ENCODE measurements at regions not wholly inside any gene's neighbourhood (a gene's known extent, or its start where the extent isn't known, plus 50 kb on each side); places are given as distances from the start of the nearest gene placed in this dataset.

DNA sequence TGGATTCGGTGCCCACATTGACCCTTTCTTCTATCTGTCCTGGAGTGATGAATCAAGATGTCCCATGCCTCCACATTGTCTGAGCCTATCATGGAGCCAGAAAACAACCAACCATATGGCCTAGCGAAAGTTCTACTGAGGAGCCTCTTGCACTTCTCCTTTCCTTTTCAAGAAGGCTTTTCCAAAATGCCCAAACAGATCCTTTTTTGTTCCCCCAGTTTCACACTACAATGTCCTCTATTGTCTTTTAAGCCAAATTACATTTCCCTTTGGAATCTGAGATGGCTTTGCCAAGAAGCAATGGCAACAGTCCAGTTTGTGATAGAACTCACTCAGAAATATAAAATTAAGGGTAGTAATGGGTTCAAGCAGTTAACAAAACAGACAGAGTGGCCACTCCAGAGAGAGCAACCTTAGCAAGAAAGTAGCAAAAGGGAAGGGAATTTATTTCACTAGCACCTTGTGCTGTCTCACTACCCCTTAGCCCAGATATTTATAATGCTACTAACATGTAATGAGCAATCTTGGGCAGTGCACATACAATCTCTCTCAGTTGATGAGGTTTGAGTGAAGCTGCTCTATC, 194.6 kb upstream of the PDE1C start:
- no peak for DNase-seq (ENCODE audit: low spot score)

DNA sequence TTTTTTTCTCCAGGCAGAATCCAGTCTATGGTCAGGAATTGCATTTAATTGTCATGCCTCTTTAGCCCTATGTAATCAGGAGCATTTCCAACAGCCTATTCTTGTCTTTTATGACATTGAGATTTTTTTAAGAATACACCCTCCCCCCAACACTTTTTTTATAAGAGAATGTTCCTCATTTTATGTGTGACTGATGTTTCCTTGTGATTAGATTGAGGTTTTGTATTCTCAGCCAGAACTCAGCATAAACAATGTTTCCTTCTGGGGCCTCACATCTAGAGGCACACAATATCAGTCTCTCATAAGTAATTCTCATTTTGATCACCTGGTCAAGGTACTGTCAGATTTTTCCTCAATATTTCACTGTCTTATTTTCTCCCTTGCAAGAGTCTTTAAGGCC, 193.4 kb upstream of the PDE1C start:
- no peak for DNase-seq (ENCODE audit: low spot score)

DNA sequence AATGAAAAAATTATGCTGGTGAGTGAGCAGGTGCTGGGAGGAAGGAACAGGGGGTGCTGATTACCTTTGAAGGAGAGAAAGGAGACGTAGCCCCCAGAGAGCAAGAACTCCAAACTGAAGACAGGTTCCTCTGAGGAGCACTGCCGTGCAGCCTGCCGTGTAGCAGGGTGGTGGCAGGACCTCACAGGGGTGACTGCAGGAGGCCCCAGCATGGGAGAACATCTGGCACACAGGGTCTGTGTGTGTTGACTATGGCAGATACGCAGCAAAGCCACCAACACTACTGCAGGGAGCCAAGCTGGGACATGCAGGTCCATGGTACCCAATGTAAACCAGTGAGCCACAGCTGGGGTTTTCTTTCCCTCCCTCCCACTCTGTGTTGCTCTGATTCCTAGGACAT, 192.1 kb upstream of the PDE1C start:
- no peak for DNase-seq (ENCODE audit: low spot score)

DNA sequence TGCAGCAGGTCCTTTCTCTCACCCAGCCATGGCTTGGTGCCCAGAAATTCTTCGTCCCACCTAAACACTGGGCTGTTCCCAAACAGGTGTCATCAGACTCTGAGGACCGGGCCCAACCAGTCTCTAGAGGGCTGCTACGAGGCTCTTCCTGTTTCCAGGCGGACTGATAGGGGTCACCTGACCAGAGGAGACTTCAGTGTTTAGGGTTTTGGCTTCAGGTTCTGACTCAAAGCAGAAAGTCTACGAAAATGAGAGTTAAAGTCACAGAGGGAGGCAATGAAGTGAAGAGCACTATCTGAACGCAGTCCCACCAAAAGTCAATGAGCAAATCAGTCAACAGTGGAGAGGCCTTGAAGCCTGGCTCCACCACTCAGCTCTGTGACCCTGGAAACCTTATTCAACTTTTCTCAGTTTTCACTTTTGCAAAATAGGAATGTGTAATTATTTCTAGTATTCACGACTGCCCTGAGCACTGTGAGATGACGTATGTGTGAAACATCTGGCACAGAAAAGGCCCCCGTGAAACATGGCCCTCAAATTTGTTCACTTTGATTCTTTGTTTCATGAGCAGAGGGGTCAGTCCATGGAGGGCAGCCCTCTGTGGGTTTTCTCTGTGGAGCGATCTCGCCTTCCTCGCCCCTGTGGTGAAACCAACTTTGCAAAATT, 189.9 kb upstream of the PDE1C start:
- no peak for DNase-seq (ENCODE audit: low spot score)

DNA sequence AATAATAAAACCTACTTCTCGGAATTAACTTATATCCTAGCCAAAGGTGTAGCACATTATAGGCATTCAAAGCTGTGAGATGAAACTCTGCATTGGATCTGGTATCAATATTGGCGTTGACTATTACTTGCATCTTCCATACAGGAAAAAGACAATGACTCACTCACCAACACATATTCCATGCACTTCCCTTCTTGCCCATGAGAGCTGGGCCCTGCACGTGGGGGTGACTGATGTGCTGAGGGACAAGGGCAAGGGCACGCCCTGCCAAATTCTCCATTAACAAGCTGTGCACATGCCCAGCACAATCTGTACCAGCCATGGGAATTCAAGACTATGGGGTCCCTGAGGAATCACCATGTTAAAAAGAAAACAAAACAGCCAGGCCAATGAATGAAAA, 188.1 kb upstream of the PDE1C start:
- DNase-seq (ENCODE audit: low spot score): no peak

DNA sequence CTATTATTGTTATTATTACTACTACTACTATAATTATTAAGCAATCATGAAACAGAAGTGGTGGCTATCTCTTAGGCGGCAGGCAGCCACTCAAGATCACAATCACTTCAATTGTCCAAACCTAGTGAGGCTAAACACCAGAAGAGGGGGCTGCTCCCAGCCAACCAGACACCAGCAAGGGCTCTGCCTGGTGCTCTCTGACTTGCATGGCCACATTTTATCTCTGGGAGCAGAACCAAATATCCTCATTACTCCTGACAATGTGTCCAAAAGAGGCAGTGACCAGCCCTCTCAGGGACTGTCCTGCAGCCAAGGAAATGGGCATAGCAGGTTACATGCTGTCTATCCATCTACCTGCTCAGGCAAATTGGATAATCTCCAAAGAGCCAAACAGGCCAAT, 187.4 kb upstream of the PDE1C start:
- DNase-seq (ENCODE audit: low spot score): no peak

DNA sequence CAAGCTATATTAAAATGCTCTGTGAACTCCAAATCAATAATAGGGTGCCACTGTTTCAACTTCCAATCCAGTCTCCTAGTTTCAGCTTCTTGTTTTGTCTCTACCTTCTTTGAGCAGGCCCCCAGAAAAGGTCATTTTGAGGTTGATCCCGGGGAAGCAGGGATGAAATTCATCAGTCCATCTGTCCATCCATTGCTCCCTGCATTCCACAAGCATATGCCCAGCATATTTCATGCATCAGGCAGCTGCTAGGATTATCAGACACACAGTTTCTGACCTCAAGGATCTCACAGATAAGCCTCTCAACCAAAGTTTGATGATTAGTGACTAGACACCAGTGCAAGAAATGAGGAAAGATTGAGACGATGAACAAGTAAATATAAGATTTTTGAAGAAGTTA, 186.6 kb upstream of the PDE1C start:
- DNase-seq (ENCODE audit: low spot score): no peak

DNA sequence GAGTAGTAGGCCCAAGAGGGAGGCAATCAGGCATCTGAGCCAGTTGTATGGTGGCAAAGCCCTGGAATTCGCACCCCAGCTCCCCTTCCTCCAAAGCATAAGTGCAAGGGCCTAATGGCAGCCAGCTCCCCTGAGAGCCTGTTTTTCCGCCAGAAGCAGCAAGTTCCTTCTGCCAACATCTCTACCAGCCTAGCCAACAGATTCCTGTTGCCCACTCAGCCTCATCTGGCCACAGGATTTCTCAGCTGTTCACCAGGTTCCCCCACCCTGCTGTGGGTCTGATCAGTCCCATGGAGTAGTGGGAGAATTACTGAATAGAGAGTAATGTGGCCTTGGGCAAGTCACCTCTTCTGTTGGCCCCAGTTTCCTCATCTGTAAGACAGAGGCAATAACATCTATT, 186.2 kb upstream of the PDE1C start:
- no peak for DNase-seq (ENCODE audit: low spot score)

DNA sequence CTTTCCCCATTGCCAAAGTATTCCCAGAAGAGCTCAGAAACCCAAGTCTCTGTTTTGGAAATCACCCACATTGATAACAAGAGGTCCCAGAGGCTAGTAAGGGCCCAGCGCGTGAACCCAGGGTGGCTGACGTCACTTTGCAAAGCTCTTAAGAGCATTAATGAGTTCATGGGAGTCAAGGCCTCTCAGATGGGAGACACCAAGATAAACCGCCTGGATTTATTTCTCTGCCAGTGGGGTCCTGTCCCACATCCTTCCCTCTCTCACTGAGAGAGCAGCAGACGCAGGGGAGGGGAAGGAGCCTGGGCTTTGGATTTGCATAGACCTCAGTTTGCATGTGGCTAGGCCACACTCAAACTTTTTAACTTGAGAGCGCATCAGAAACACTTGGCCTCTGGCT, 184.8 kb upstream of the PDE1C start:
- no peak for DNase-seq (ENCODE audit: low spot score)

DNA sequence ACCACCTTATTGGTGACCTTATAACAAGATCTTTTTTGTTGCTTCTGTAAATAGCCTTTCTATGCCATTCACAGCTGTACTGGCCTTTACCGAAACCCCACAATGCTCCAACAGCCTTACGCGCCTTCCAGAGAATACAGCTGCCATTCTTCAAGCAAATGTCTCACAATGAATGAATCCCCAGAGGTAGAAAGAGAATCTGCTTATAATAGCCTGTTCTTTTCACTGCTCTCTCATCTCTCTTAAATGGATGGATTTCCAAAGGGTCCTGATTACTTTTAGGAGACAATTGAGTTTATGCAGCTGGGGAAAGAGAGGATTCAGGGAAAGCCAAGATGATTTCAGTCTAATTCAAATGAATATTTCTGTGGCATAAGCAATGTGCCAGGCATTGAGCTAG, 183.1 kb upstream of the PDE1C start:
- no peak for DNase-seq (ENCODE audit: low spot score)

DNA sequence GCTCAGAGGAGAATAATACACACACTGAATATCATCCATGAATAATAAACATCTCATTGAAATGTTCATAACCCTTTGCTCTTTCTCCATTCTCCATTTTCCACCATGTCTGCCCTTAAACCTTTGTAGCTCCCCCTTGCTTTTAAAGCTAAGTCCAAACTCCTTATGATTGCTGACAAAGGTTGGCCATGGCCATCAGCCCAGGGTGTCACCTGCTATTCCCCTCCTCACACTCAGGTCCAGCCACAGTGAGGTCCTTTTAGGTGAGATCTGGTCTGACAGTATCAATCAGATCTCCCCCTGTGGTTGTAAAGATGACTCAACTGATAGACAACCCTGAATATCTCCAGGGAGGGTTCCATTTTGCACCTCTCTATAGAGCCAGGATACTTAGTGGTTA, 181.5 kb upstream of the PDE1C start:
- DNase-seq (ENCODE audit: low spot score): no peak

DNA sequence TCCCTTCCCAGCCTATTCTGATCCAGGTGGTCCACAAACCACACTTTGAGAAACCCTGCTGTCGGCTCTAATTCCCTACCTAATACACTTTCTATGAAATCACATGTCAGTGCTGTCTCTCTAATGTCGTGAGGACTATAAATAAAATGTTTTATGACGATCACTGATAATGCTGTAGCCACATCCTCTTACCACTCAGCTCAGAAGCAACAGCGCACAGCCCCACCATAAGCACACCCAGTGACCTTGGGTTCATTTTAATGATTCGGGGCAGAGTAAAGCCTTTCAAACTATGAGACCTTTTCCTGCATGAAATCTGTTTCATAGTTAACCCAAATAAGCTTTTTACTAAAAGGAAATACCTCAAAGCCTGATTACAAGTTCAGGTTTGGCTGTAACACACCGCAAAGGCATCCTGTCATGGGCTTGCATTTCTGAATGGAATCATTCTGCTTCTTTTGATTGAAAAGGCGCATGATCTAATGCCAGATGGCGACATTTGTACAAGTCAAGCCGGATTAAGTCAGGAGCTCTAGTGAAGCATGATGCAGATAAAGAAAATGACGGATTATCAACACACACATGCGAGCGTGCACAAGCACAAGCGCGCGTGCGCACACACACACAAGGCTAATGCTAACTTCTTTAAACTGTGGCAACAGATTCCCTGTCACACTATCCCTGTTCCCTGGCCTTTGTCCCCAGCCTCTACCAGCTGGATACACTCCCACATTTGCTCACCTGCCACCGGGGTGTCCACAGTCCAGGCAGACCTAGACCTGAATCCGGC, 180.5 kb upstream of the PDE1C start:
- DNase-seq (ENCODE audit: low spot score): no peak

DNA sequence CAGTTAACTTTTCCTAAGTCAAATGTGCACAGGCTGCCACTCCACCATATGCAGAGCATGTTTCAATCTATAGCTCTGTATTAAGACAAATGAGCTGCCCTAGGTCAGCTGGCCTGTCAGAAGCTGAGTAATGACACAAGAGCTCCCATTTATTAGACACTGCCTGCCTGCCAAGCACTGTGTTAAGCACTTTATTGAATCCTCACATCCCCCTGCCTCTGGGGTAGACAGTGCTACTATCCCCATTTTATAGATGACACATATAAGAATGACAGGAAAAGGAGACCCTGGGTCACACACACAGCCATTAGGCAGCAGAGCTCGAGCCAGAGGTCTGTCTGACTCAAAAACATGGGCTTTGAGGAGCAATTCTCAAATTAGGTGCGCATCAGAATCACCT, 179.8 kb upstream of the PDE1C start:
- DNase-seq (ENCODE audit: low spot score): no peak

DNA sequence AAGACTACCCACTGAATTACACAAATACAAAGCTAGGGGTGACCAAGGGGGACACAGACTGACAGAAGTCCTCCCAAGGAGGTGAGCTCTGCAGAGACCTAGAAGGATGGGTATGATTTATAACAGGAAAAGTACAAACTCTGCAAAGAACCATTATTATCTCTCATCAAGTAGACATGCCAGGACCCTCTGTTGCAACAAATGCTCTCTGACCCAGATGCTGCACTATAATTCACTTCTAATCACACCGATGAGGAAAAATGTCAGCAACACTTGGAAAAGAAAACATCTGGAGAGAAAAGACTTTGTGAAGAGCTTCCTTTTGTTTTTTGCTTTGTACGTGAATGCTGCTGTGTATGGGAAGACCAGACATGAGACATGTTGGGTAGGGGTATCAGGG, 178.3 kb upstream of the PDE1C start:
- no peak for DNase-seq (ENCODE audit: low spot score)

DNA sequence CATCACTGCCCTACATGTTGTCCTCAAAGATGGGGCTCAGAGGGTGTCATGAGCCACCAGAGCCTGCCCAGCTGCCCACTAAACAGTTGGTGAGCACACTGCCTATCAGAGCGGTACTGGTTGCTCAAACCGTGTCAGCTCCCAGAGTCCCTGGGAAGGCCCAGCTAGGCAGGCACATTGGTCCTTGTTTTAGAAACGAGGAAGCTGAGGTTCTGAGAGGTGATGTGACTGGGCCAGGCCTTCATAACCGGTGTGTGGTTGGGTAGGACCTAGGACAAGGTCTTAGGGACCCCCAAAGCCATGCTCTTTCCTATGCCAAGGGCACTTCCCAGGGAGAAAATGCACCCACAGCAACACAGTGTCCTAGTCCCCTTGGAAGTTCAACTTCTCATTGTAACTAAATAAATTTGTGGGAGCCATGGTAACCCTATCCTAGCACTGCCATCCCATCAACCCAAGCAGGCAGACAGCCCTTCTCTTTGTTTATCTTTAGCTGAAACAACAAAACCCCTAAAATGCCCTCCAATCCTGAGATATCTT, 174.7 kb upstream of the PDE1C start:
- no peak for DNase-seq (ENCODE audit: low spot score)

DNA sequence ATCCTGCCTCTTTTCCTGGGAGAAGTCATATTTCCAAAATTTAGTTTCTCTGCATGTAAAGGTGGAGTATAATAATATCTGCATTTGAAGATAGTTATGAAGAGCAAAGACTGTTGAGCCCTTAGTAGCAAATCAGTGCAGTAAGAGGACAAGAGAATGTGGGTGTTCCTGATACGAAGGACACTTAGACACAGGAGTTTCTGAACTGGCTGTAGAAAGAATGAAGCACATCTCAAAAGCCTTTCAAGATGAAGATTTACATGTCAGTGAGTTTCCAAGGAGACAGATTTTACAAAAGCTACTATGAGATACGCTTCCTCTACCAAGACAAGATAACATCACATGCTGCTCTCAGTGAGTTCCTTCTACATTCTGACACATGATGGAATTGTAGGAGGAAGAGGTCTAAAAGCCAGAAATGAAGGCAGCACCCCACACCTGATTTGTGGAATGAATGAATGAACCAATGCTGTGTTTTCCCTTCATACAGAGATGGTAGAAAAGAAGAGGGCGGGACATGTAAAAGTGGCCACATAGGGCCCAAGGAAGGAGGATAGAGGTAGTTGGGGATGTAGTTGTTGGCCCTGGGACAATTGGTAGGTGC, 173.6 kb upstream of the PDE1C start:
- no peak for DNase-seq (ENCODE audit: low spot score)

DNA sequence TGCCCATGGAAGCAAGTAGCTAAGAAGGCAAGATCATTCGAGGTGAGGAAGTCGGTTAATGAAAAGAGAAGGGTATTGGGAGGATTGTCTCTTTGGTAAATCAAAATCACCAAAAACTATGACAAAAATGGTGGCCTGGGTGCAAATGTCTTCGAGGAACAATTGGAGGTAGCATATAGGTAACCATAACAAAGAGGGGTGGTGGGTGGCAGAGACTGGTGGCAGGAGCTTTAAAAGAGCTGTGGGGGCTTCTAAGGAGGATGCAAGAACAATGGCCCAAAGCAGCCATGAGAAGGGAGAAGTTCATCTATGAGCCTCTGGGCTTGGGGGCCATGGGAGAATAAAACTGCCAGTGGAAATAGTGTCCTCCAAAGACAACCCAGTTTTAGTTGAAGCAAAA, 172.2 kb upstream of the PDE1C start:
- DNase-seq (ENCODE audit: low spot score): no peak

DNA sequence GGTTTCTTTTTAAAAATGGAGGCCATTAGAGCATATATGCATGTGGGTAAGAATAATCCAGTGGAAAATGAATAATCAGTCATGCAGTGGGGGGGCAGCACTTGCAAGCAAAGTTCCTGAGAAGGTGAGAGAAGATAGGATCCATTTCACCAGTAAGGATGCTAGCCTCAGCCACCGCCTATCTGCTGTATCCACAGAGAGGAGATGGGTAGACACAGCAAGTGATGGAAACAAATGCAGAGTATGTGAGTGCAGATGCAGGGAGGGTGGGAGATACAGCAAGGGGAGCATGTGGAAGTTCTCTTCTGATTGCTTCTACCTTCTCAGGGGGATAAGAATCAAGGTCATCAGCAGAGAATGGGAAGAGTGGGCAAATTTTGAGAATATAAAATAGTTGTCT, 171.4 kb upstream of the PDE1C start:
- DNase-seq (ENCODE audit: low spot score): no peak

DNA sequence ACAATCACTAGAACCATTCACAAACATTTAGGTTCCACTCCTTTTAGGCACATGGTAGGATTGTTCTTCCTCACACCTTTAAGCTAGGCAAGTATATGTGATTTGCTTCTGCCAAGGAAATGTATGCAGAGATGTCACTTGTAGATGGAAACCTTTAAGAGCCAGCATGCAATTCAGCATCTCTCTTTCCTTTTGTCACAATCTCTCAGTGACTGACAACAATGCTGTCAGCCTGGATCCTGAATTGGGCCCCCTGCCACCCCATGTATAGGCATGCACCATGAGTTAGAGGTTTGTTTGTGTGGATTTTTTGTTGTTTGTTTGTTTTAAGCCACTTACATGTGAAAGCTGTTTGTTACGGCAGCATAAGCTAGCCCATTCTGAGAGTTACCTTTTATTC, 169.6 kb upstream of the PDE1C start:
- DNase-seq (ENCODE audit: low spot score): no peak

DNA sequence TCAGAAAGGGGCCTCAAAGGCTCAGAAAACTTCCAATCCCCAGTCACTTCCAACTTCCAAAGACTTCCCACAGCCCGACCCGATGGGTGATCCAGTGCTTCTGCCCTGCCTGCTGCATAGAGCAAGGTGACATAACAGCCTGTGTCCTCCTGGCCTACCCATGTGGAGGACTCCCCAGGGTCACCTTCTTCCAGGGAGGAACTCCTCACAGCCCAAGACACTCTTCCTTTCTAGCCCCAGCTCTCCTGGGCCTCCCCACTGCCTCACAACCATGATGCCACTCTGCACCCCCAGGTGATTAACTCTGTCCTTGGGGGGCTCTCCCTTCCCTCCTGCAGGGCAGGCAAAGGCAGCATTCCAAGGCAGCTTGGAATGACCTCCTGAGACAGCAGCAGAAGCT, 158.4 kb upstream of the PDE1C start:
- no peak for DNase-seq (ENCODE audit: low spot score)

DNA sequence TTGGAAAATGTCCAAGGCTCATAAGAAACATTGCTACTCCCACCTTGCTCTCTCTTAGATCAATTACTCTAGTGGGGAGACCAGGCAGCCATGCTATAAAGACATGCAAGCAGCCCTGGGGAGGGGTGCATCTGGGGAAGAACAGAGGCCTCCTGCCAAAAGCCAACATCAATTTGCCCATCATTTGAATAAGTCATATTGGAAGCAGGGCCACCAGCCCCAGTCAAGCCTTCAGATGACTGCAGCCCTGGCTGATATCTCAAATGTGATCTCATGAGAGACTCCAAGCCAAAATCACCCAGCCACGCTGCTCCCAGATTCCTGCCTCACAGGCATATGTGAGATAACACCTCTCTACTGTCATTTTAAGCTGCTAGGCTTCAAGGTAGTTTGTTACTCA, 157.5 kb upstream of the PDE1C start:
- no peak for DNase-seq (ENCODE audit: low spot score)

DNA sequence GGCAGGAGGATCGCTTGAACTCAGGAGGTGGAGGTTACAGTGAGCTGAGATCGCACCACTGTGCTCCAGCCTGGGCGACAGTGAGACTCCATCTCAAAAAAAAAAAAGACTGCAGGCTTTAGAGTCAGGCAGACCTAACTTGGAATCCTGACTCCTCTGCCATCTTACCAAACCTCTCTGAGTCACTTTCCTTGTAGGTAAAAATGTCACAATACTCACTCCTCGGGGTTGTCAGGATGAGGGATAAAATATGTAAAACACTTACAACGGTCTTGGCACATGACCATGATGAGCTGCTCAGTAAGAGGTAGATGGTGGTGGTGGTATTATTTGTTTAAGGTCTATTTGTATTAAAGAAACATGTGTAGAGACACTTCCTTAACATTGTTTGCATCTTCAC, 154.1 kb upstream of the PDE1C start:
- no peak for DNase-seq (ENCODE audit: low spot score)

DNA sequence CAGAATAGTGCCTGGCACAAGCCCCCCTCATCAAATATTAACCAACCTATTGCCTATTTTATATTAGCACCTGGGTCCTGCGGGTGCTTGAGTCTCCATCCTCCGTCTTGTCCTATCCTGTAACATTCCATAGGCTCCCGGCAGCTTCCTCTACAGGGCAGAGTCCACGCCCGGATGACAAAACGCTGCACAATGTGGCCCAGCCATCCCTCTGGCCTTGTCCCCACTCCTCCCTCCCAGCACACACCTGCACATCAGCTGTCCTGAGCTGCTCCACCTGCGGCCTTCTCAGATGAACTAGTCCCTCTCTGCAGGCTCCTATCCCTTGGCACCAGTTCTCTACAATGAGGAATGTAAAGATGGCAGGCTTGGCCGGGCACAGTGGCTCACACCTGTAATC, 153.5 kb upstream of the PDE1C start:
- no peak for DNase-seq (ENCODE audit: low spot score)

Data from CD4-positive, alpha-beta T cell treated with Interleukin-6 at 100 ng/mL for 8 hours (primary cell).